DMS114 treated with DMSO at 0.1 percent for 48 hours (cell line): ENCODE measurements at regions not wholly inside any gene's neighbourhood (a gene's known extent, or its start where the extent isn't known, plus 50 kb on each side); places are given as distances from the start of the nearest gene placed in this dataset.
A peak's percentile ranks its signal among the peaks of the same experiment; 100 is the strongest.
"Not testable (repeated sequence)": the region's sequence is repeated elsewhere in the genome, so short reads cannot be mapped to it uniquely, and the experiment has no call there.

Source experiments
- DNase-seq: peaks from one replicate; lab custom pipeline; 2025; ENCODE audit not compliant: unreplicated experiment; lab: John Stamatoyannopoulos, UW

DNA sequence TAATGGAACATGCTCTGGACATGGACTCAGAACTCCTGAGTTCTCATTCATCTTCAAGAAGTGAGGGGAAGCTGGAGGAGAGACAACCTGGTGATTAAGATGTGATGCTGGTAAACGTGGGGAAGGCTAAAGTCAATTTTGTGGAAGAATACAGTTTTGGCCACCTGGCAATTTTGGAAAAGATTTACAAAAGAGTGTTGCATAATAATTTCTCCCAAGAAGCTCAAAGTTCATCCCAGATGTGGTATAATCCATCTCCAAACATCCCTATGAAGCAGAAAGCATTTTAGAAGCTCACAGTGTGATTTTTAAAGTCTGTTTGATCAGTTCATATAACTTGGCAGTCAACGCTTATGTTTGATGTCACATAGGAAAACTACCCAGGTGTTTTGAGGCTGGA lies 208.7 kb downstream of the LMX1A start:
- DNase-seq: no peak

GRCh38 chr1:165144757-165145397 lies 211.6 kb downstream of the LMX1A start:
- peak; percentile 48 for DNase-seq

DNA sequence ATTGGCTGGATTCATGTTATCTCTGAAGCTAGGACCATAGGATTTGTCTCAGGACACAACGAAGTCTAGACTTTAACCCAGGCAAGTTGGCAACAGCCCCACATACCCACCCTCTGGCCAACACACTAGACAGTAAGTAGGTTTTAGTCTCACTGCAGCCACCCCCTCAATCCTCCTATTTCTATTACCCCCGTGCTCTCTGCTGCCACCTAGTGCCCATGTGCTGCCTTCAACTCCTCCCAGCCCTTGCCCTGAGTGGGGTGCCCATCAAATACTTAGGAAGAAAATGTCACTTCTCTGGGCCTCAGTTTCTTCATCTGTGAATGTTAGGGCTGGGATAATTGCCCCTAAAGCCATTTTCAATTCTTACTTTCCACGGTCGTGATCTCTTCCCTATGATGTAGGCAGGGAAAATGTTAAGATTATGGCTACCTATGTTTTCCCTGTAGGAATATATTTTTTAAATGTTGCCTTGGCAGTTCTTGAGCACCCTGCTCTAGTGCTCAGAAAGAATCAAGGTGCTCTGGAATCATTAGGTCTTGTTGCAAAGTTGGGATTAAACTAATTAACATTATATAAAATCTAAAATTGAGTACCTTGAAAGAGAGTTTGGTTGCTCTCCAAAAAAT lies 213.0 kb downstream of the LMX1A start:
- DNase-seq: peak; percentile 5

DNA sequence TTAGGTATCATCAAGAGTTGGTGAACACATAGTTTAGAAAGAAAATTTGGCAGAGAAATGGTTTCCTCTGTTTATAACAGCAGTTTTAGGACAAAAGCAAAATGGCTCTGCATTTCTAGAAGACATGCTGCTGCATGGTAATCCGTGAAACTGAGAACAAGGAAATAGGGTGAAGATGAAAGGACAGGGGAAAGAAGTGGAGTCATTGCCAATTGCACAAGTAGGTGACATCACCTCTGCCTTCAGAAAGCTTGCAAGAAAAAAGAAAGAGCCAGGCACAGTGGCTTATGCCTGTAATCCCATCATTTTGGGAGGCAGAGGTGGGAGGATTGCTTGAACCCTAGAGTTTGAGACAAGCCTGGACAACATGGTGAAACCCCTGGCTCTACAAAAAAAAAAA lies 217.6 kb downstream of the LMX1A start:
- no peak for DNase-seq

GRCh38 chr1:165137551-165138316 lies 218.8 kb downstream of the LMX1A start:
- no peak for DNase-seq

DNA sequence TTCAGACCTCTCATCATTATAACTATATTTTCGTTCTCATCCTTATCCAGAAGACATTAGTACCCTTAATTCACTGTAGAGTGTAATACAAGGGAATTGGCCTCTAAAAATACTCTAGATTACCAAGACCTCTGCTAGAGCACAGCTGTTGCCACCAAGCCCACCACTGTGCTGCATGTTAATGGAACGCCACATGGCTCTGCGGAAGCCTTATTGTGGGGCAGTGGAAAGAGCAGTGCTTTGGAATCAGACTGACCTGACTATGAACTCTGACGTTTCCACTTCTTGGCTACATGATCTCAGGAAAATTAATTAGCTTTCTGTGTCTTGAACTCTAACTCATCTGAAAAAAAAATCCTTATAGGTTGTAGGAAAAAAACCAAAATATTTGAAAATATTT lies 222.1 kb downstream of the LMX1A start:
- no peak for DNase-seq

- peak; percentile 8 for DNase-seq
Measured at GRCh38 chr1:165129568-165130164, 226.8 kb downstream of the LMX1A start.

DNA sequence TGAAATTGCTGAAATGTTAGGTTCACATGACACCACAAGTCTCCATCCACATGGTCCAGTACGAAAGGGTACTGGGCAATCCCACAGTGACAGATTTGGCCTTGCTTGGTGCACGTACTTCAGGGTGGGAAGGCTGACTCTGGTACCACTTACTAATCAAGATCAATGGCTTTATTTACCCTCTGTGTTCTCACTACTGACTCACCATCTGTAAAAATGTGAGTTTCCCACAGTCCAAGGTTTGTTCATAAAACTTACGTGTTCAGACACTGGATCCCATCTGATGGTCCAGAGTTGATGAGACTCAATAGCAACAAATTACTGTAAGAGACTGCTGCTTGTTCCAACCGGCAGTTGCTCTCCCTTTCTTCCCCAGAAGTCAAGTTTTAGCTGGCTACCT lies 231.7 kb downstream of the LMX1A start:
- DNase-seq: no peak

GRCh38 chr1:165119086-165119485 lies 237.4 kb downstream of the LMX1A start:
- DNase-seq: no peak

DNA sequence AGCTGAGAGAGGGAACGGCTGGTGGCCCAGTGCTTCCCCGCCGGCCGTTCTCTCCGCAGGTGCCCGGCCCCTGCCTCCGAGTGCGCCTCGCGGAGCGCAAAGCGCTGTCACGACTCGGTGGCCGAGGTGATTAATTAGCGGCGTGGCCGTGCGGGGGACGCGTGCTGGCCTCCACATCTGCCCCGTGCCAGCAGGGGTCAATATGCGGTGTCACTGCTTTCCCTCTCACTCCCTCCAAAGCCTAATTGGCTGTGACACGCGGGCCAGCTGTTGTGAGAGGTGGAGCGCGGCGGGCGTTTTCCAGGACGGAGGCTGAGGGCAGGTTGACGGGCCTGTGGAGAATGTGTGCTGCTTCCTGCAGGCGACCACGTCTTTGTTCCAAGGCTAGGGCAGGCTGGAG lies 239.0 kb downstream of the LMX1A start:
- no peak for DNase-seq

DNA sequence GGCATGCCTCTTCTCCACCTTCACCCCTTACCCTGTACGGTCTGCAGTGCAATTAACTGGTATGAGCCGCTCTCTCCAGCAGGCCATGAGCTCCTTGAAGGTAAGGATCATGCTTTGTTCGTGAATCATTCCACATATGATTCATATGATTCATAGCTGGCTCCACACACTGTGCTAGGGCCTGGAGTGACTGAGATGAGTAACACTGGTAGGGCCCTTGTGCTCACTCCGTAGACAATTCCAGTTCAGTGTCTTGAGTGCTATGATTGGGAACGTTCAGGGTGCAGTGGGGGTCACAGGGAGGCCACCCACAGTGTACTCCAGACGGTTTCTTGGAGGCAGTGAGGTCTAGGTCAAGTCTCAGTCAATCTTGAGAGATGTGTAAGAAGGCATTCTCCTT lies 239.8 kb downstream of the LMX1A start:
- no peak for DNase-seq

DNA sequence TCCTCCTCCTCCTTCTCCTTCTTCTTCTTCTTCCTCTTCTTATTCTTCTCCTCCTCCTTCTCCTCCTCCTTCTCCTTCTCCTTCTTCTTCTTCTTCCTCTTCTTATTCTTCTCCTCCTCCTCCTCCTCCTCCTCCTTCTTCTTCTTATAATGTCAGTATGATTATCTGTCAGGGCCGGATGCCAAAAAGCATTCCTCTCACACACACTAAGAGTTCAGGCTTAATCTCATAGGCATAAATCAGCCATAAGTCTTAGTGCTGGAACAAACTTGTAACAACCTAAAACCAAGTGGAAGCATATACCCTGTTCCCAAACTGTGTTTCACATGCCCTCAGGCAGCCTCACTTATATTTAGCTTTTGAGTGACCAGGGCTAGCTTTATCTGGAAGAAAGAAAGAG lies 240.3 kb downstream of the LMX1A start:
- DNase-seq: no peak

- DNase-seq: no peak
Measured at GRCh38 chr1:165114889-165115285, 241.6 kb downstream of the LMX1A start.

- peak; percentile 41 for DNase-seq
Measured at GRCh38 chr1:165114022-165114888, 242.3 kb downstream of the LMX1A start.

- no peak for DNase-seq
Measured at GRCh38 chr1:165112260-165112659, 244.3 kb downstream of the LMX1A start.

DNA sequence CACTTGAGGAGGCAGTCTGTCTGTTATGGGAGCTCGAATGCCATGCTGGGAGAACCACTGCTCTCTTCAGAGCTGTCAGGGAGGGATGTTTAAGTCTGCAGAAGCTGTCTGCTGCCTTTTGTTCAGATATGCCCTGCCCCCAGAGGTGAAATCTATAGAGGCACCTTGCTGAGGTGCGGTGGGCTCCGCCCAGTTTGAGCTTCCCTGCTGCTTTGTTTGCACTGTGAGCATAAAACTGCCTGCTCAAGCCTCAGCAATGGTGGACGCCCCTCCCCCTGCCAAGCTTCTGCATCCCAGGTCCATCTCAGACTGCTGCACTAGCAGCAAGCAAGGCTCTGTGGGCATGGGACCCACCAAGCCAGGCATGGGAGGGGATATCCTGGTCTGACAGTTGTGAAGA lies 247.5 kb downstream of the LMX1A start:
- DNase-seq: no peak

GRCh38 chr1:165092542-165093162 lies 263.9 kb downstream of the LMX1A start:
- not testable (repeated sequence) for DNase-seq

GRCh38 chr1:165080253-165080896 lies 276.1 kb downstream of the LMX1A start:
- DNase-seq: no peak

- DNase-seq: no peak
Measured at GRCh38 chr1:165078391-165078790, 278.1 kb downstream of the LMX1A start.
